ENCODE measurements at regions not wholly inside any gene's neighbourhood (a gene's known extent, or its start where the extent isn't known, plus 50 kb on each side); places are given as distances from the start of the nearest gene placed in this dataset.

GRCh38 chr10:44662051-44662450 is 249.1 kb upstream of the TMEM72 start:
- DNase-seq (ENCODE audit: low spot score) = no peak
- H3K27ac ChIP-seq = no peak overlapping the region
- H3K4me1 ChIP-seq = no peaks in the 10 kb centered on the region
- no peak overlapping the region for H2AFZ ChIP-seq (replicated peaks)
- Mint-ChIP-seq H3K4me1 (no peaks in the 10 kb centered on the region), H3K9me3 (peaks cover 3% of the 10 kb centered on the region), H3K4me3 (no peak overlapping the region), H3K27ac (no peak overlapping the region), H3K36me3 (no peaks in the 10 kb centered on the region), H3K27me3 (ENCODE audit: insufficient read depth, low read depth) (peaks cover 4% of the 10 kb centered on the region)
- TF ChIP-seq, protein P1, sequence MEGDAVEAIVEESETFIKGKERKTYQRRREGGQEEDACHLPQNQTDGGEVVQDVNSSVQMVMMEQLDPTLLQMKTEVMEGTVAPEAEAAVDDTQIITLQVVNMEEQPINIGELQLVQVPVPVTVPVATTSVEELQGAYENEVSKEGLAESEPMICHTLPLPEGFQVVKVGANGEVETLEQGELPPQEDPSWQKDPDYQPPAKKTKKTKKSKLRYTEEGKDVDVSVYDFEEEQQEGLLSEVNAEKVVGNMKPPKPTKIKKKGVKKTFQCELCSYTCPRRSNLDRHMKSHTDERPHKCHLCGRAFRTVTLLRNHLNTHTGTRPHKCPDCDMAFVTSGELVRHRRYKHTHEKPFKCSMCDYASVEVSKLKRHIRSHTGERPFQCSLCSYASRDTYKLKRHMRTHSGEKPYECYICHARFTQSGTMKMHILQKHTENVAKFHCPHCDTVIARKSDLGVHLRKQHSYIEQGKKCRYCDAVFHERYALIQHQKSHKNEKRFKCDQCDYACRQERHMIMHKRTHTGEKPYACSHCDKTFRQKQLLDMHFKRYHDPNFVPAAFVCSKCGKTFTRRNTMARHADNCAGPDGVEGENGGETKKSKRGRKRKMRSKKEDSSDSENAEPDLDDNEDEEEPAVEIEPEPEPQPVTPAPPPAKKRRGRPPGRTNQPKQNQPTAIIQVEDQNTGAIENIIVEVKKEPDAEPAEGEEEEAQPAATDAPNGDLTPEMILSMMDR (IDR thresholded peaks at IDR 0.05) = no peak
- TF ChIP-seq EZH2phosphoT487 (IDR thresholded peaks at IDR 0.05) (no peak), EZH2 (IDR thresholded peaks at IDR 0.05) (no peak)
- no peaks in the 10 kb centered on the region for H3K9me3 ChIP-seq (ENCODE audit: low read depth)
- no peak overlapping the region for H3K9ac ChIP-seq
- no peaks in the 10 kb centered on the region for H4K20me1 ChIP-seq (ENCODE audit: low read depth)
- H3K79me2 ChIP-seq (ENCODE audit: low read depth) = no peaks in the 10 kb centered on the region
- H3K4me3 ChIP-seq = no peak overlapping the region
- no peaks in the 10 kb centered on the region for H3F3A ChIP-seq (ENCODE audit: low read depth)
- no peak overlapping the region for H3K4me2 ChIP-seq
- no peaks in the 10 kb centered on the region for H3K27me3 ChIP-seq
- no peaks in the 10 kb centered on the region for H3K36me3 ChIP-seq

DNA sequence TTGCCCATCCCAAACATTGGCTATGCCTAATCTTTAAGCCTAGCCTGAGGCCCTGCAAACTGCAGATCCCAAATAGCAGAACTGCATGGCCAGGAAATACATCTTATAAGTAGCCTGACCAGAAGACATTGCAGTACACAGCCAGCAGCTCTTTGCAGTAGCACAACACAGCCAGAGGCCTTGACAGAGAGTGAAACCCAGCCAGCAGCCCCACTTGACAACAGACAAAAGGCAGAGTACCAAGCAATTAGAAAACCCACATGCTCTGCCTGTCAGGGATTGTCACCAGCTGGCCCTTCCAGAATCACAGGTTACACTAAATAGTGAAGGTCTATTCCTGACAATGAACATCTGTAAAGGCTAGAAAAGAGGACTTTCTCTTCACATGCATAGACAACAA is 242.8 kb upstream of the TMEM72 start:
- H3K4me3 ChIP-seq = no peak overlapping the region
- no peaks in the 10 kb centered on the region for H3K27me3 Mint-ChIP-seq (ENCODE audit: insufficient read depth, low read depth)
- no peaks in the 10 kb centered on the region for H3F3A ChIP-seq (ENCODE audit: low read depth)
- no peaks in the 10 kb centered on the region for H3K9me3 Mint-ChIP-seq
- no peaks in the 10 kb centered on the region for H3K4me1 ChIP-seq
- DNase-seq (ENCODE audit: low spot score) = no peak
- no peak overlapping the region for H3K27ac Mint-ChIP-seq
- no peaks in the 10 kb centered on the region for H3K36me3 ChIP-seq
- no peaks in the 10 kb centered on the region for H3K4me1 Mint-ChIP-seq
- H4K20me1 ChIP-seq (ENCODE audit: low read depth) = no peaks in the 10 kb centered on the region
- no peak overlapping the region for H3K4me2 ChIP-seq
- no peaks in the 10 kb centered on the region for H3K36me3 Mint-ChIP-seq
- no peak overlapping the region for H3K27ac ChIP-seq
- H2AFZ ChIP-seq (replicated peaks) = no peak overlapping the region
- no peaks in the 10 kb centered on the region for H3K27me3 ChIP-seq
- no peaks in the 10 kb centered on the region for H3K9me3 ChIP-seq (ENCODE audit: low read depth)
- H3K4me3 Mint-ChIP-seq = no peak overlapping the region
- TF ChIP-seq EZH2 (IDR thresholded peaks at IDR 0.05) = no peak
- TF ChIP-seq, protein P1 (IDR thresholded peaks at IDR 0.05) = no peak
- TF ChIP-seq EZH2phosphoT487 (IDR thresholded peaks at IDR 0.05) = no peak
- no peak overlapping the region for H3K9ac ChIP-seq
- no peaks in the 10 kb centered on the region for H3K79me2 ChIP-seq (ENCODE audit: low read depth)

GRCh38 chr10:44671319-44671718 is 239.8 kb upstream of the TMEM72 start:
- H3K27ac Mint-ChIP-seq = no peak overlapping the region
- Histone ChIP-seq H3K36me3 (no peaks in the 10 kb centered on the region), H3K4me1 (no peaks in the 10 kb centered on the region), H3K79me2 (ENCODE audit: low read depth) (no peaks in the 10 kb centered on the region), H3K4me3 (no peak overlapping the region), H3K27me3 (no peaks in the 10 kb centered on the region), H3K27ac (no peak overlapping the region), H3K9ac (no peak overlapping the region), H3K9me3 (ENCODE audit: low read depth) (no peaks in the 10 kb centered on the region), H3K4me2 (no peak overlapping the region), H2AFZ (replicated peaks) (no peak overlapping the region), H4K20me1 (ENCODE audit: low read depth) (no peaks in the 10 kb centered on the region), H3F3A (ENCODE audit: low read depth) (no peaks in the 10 kb centered on the region)
- TF ChIP-seq, protein P1 (IDR thresholded peaks at IDR 0.05) = no peak
- TF ChIP-seq EZH2 (IDR thresholded peaks at IDR 0.05) (no peak), EZH2phosphoT487 (IDR thresholded peaks at IDR 0.05) (no peak)
- DNase-seq (ENCODE audit: low spot score) = no peak
- H3K27me3 Mint-ChIP-seq (ENCODE audit: insufficient read depth, low read depth) = no peaks in the 10 kb centered on the region
- H3K4me1 Mint-ChIP-seq = no peaks in the 10 kb centered on the region
- H3K9me3 Mint-ChIP-seq = no peaks in the 10 kb centered on the region
- H3K4me3 Mint-ChIP-seq = no peak overlapping the region
- no peaks in the 10 kb centered on the region for H3K36me3 Mint-ChIP-seq
